ENCODE measurements at regions not wholly inside any gene's neighbourhood (a gene's known extent, or its start where the extent isn't known, plus 50 kb on each side); places are given as distances from the start of the nearest gene placed in this dataset.
"Not testable (repeated sequence)": the region's sequence is repeated elsewhere in the genome, so short reads cannot be mapped to it uniquely, and the experiment has no call there.

- H3K27me3 ChIP-seq (ENCODE audit: insufficient read depth, low read length) = no peaks in the 10 kb centered on the region
- H3K4me3 ChIP-seq (ENCODE audit: low read length) = no peak overlapping the region
- H3K9me3 ChIP-seq (ENCODE audit: low read depth, low read length) = no peaks in the 10 kb centered on the region
- no peaks in the 10 kb centered on the region for H3K4me1 ChIP-seq (ENCODE audit: insufficient read depth, low read length)
Observed at GRCh38 chr6:147972448-147972847, 370.2 kb upstream of the SASH1 start.

- H3K9me3 ChIP-seq (ENCODE audit: low read depth, low read length) = no peaks in the 10 kb centered on the region
- no peak overlapping the region for H3K4me3 ChIP-seq (ENCODE audit: low read length)
- H3K27me3 ChIP-seq (ENCODE audit: insufficient read depth, low read length) = no peaks in the 10 kb centered on the region
- no peaks in the 10 kb centered on the region for H3K4me1 ChIP-seq (ENCODE audit: insufficient read depth, low read length)
Observed at GRCh38 chr6:147973806-147974205, 368.8 kb upstream of the SASH1 start.

GRCh38 chr6:147974376-147974775 lies 368.3 kb upstream of the SASH1 start:
- Histone ChIP-seq H3K4me1 (ENCODE audit: insufficient read depth, low read length) (no peaks in the 10 kb centered on the region), H3K27me3 (ENCODE audit: insufficient read depth, low read length) (no peaks in the 10 kb centered on the region), H3K9me3 (ENCODE audit: low read depth, low read length) (no peaks in the 10 kb centered on the region), H3K4me3 (ENCODE audit: low read length) (no peak overlapping the region)

GRCh38 chr6:147977851-147978465 lies 364.7 kb upstream of the SASH1 start:
- no peak overlapping the region for H3K4me3 ChIP-seq (ENCODE audit: low read length)
- H3K9me3 ChIP-seq (ENCODE audit: low read depth, low read length) = no peaks in the 10 kb centered on the region
- H3K4me1 ChIP-seq (ENCODE audit: insufficient read depth, low read length) = no peaks in the 10 kb centered on the region
- no peaks in the 10 kb centered on the region for H3K27me3 ChIP-seq (ENCODE audit: insufficient read depth, low read length)

- H3K4me3 ChIP-seq (ENCODE audit: low read length) = no peak overlapping the region
- no peaks in the 10 kb centered on the region for H3K27me3 ChIP-seq (ENCODE audit: insufficient read depth, low read length)
- H3K9me3 ChIP-seq (ENCODE audit: low read depth, low read length) = no peaks in the 10 kb centered on the region
- no peaks in the 10 kb centered on the region for H3K4me1 ChIP-seq (ENCODE audit: insufficient read depth, low read length)
Observed at GRCh38 chr6:147979966-147980365, 362.7 kb upstream of the SASH1 start.

GRCh38 chr6:147983581-147984366 lies 358.9 kb upstream of the SASH1 start:
- Histone ChIP-seq H3K27me3 (ENCODE audit: insufficient read depth, low read length) (no peaks in the 10 kb centered on the region), H3K9me3 (ENCODE audit: low read depth, low read length) (no peaks in the 10 kb centered on the region), H3K4me3 (ENCODE audit: low read length) (no peak overlapping the region), H3K4me1 (ENCODE audit: insufficient read depth, low read length) (no peaks in the 10 kb centered on the region)

- Histone ChIP-seq H3K27me3 (ENCODE audit: insufficient read depth, low read length) (no peaks in the 10 kb centered on the region), H3K4me1 (ENCODE audit: insufficient read depth, low read length) (no peaks in the 10 kb centered on the region), H3K9me3 (ENCODE audit: low read depth, low read length) (no peaks in the 10 kb centered on the region), H3K4me3 (ENCODE audit: low read length) (no peak overlapping the region)
Observed at GRCh38 chr6:147986846-147987245, 355.8 kb upstream of the SASH1 start.

- no peak overlapping the region for H3K4me3 ChIP-seq (ENCODE audit: low read length)
- no peaks in the 10 kb centered on the region for H3K9me3 ChIP-seq (ENCODE audit: low read depth, low read length)
- H3K27me3 ChIP-seq (ENCODE audit: insufficient read depth, low read length) = no peaks in the 10 kb centered on the region
- no peaks in the 10 kb centered on the region for H3K4me1 ChIP-seq (ENCODE audit: insufficient read depth, low read length)
Observed at GRCh38 chr6:147990159-147990558, 352.5 kb upstream of the SASH1 start.

GRCh38 chr6:147991961-147992360 lies 350.7 kb upstream of the SASH1 start:
- Histone ChIP-seq H3K4me3 (ENCODE audit: low read length) (no peak overlapping the region), H3K4me1 (ENCODE audit: insufficient read depth, low read length) (no peaks in the 10 kb centered on the region), H3K9me3 (ENCODE audit: low read depth, low read length) (no peaks in the 10 kb centered on the region), H3K27me3 (ENCODE audit: insufficient read depth, low read length) (no peaks in the 10 kb centered on the region)

- Histone ChIP-seq H3K4me1 (ENCODE audit: insufficient read depth, low read length) (no peaks in the 10 kb centered on the region), H3K9me3 (ENCODE audit: low read depth, low read length) (peaks cover 5% of the 10 kb centered on the region), H3K27me3 (ENCODE audit: insufficient read depth, low read length) (no peaks in the 10 kb centered on the region), H3K4me3 (ENCODE audit: low read length) (no peak overlapping the region)
Observed at GRCh38 chr6:147999001-147999540, 343.6 kb upstream of the SASH1 start.

- Histone ChIP-seq H3K4me3 (ENCODE audit: low read length) (no peak overlapping the region), H3K27me3 (ENCODE audit: insufficient read depth, low read length) (no peaks in the 10 kb centered on the region)
Observed at GRCh38 chr6:148001844-148002642, 340.6 kb upstream of the SASH1 start.

GRCh38 chr6:148004651-148005050 lies 338.0 kb upstream of the SASH1 start:
- H3K4me1 ChIP-seq (ENCODE audit: insufficient read depth, low read length) = no peaks in the 10 kb centered on the region
- no peak overlapping the region for H3K4me3 ChIP-seq (ENCODE audit: low read length)
- H3K27me3 ChIP-seq (ENCODE audit: insufficient read depth, low read length) = no peaks in the 10 kb centered on the region
- no peaks in the 10 kb centered on the region for H3K9me3 ChIP-seq (ENCODE audit: low read depth, low read length)

More at GRCh38 chr6:148001844-148002642, 340.6 kb upstream of the SASH1 start:
- Histone ChIP-seq H3K4me1 (ENCODE audit: insufficient read depth, low read length) (no peaks in the 10 kb centered on the region), H3K9me3 (ENCODE audit: low read depth, low read length) (peaks cover 5% of the 10 kb centered on the region)

- Histone ChIP-seq H3K4me3 (ENCODE audit: low read length) (no peak overlapping the region), H3K9me3 (ENCODE audit: low read depth, low read length) (no peaks in the 10 kb centered on the region), H3K27me3 (ENCODE audit: insufficient read depth, low read length) (no peaks in the 10 kb centered on the region), H3K4me1 (ENCODE audit: insufficient read depth, low read length) (no peaks in the 10 kb centered on the region)
Observed at GRCh38 chr6:148005806-148006205, 336.8 kb upstream of the SASH1 start.

- not testable (repeated sequence) for H3K27me3 ChIP-seq (ENCODE audit: insufficient read depth, low read length); H3K4me1 ChIP-seq (ENCODE audit: insufficient read depth, low read length); H3K4me3 ChIP-seq (ENCODE audit: low read length); H3K9me3 ChIP-seq (ENCODE audit: low read depth, low read length)
Observed at GRCh38 chr6:148010516-148010915, 332.1 kb upstream of the SASH1 start.

GRCh38 chr6:148016013-148016412 lies 326.6 kb upstream of the SASH1 start:
- Histone ChIP-seq H3K9me3 (ENCODE audit: low read depth, low read length) (no peaks in the 10 kb centered on the region), H3K27me3 (ENCODE audit: insufficient read depth, low read length) (no peaks in the 10 kb centered on the region), H3K4me1 (ENCODE audit: insufficient read depth, low read length) (no peaks in the 10 kb centered on the region), H3K4me3 (ENCODE audit: low read length) (no peak overlapping the region)
